Sciatic nerve (tissue), 2 donors: ENCODE measurements at regions not wholly inside any gene's neighbourhood (a gene's known extent, or its start where the extent isn't known, plus 50 kb on each side); places are given as distances from the start of the nearest gene placed in this dataset.
"Not testable (repeated sequence)": the region's sequence is repeated elsewhere in the genome, so short reads cannot be mapped to it uniquely, and the experiment has no call there.

ENCODE experiments used
- ATAC-seq: fragments of 200-7000 bp; cut with Tn5 transposase; one replicate; pipeline ENCODE4 v1.9.1; 2020; ENCODE audit warnings: mild to moderate bottlenecking, moderate library complexity
- DNase-seq: peaks from one replicate; pipeline ENCODE4 v3.0.0-alpha.2; 2020; ENCODE audit warnings: low spot score
- intact Hi-C: fragments of 100-400 bp; cut with DNase I; formaldehyde crosslinking; loops from one replicate; pipeline ENCODE4 v1.14.2; 2022
- donor health status: DM: no; HTN: no; CAD: no.
- donor health status: DM: no; HTN: no; CAD: no.

DNA sequence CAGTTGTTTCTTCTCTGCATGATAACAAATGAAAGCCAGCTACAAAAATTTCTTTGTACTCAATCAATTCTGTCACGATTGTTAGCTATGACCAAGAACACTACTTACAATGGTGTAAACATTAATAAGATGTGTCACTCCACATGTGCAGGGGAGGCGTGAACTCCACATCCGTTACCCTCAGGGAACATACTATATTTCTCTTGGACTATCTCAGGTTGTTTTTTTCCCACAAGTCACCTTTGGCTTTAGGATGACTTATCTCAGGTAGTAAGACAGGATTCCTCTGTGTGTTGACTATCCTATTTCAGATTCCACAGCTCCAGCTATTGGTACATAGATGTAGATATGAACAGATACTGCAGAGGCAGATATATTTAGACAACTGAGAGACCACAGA is 423.3 kb upstream of the GRM7 start:
- intact Hi-C loops, result no loop called here
- DNase-seq (no peak), ATAC-seq (no peak)

DNA sequence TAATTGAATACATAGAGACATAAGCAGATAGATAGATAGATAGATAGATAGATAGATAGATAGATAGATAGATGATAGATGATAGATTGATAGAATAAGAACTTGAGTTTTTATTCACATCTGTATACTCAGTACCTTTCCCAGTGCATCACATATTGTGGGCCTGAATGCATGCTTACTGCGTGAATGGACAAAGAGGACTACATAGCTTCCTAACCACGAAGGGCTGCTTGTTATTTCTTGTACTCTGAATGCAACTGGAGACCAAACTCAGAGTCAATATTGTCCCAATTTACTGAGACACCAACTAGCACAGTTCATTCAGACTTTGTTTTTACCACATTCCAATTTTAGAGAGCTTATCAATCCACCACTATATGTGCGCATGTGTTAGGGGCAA is 422.9 kb upstream of the GRM7 start:
- intact Hi-C loops, result no loop called here
- DNase-seq, result no peak
- no peak for ATAC-seq

DNA sequence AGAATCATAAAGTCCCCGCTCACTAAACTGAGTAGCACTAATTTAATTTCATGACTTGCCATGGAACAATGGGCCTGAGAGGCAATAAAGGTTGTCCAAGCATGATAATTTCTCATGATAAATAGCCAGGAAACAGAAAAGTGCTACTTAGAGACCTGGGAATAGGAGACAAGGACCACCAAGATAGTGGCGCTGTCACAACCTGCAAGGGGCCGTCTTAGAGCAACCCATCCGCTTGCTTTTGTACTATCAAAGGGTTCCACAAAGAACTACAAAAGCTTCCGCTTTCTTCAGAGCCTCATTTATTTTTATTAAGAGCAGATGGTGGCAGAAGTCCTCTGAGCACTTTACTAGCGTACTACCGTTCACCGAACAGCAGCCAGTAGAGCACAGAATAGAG is 421.7 kb upstream of the GRM7 start:
- intact Hi-C loops, result no loop called here
- DNase-seq (no peak), ATAC-seq (no peak)

DNA sequence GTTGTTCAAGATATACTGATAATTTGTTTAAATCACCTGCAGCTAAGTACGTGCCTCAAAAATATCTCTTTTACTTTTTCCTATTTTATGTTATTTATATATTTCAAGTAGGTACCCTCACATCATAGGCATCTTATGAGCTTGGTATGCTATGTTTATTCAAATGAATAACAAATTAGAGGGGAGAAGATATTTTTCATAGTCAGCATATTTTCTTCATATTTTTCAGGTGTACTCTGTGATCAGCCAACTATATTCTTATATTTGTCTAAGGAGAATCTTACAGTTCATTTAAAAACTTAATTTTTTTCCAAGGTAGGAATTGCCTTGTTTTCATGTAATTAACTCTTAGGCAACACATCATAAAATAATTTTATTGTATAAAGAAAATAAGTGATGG is 421.1 kb upstream of the GRM7 start:
- ATAC-seq (no peak), DNase-seq (no peak)
- intact Hi-C loops, result no loop called here

GRCh38 chr3:6444888-6445658 is 415.8 kb upstream of the GRM7 start:
- intact Hi-C loops, result no loop called here
- DNase-seq (no peak), ATAC-seq (no peak)

DNA sequence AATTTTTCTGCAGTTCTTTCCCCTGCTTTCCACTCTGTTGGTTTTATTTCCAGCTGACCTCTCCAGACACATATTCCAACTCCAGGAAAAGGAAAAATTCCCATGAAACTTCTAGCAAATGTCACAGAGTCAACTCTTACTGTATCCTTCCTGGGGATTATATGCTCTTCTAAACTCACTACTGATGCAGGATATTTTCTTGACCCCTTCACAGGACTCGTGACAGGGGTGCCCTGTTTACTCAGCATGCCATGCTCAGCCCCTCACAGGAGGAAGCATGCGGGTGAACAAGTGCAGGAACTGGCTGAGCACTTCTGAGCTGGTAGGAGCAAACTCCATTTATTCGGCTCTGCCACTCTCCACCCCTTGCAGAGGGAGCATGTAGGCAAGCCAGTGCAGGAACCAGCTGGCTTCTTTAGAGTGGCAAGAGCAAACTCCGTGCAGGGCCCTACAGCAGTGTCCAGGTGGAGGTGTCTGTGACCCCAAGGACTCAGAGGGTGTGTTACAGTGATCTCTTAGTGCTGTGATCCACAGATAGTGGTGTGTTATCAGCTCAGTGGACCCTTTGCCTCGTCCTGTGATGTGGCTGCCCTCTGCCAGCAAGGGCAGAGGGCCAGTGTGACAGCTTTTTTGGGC is 413.6 kb upstream of the GRM7 start:
- ATAC-seq (no peak), DNase-seq (no peak)

GRCh38 chr3:6448011-6448410 is 412.9 kb upstream of the GRM7 start:
- DNase-seq (no peak), ATAC-seq (no peak)
- intact Hi-C loops, result no loop called here

More for the DNA sequence above, 413.6 kb upstream of the GRM7 start:
- intact Hi-C loops, result no loop called here

DNA sequence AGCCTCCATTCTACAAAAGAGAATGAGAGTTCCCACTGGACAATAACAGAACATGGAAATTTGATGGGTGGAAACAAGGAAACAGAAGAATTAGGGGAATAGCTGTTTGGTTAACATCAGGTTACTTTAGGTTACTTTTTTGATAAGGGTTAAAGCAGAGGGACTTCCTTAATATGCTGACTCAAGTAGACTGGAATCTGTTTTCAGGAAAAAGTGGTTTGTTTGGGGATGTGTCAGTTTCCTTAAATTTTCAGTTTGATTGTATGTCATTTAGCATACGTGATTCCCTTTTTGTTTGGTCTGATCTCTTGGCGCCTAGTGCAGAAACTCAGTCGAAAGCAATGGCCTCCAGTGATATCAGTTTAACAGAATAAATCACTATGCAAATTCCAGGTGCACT is 411.8 kb upstream of the GRM7 start:
- ATAC-seq, result no peak
- no peak for DNase-seq
- intact Hi-C loops, result no loop called here

DNA sequence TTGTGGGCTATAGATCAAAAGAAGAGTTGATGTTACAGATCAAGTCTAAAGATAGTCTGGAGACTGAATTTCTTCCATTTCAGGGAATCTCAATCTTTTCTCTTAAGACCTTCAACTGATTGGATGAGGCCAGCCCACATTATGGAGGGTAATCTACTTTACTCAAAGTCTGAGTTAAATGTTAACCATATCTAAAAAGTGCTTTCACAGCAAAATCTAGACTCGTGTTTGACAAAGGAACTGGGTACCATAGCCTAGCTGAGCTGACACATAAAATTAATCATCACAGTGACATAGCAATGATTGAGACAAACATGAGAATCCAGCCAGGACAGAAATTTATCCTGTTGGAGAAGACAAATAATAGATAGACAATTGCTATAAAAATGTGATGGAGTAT is 407.9 kb upstream of the GRM7 start:
- intact Hi-C loops, result no loop called here
- no peak for DNase-seq
- ATAC-seq, result no peak

GRCh38 chr3:6455031-6455430 is 405.9 kb upstream of the GRM7 start:
- no peak for DNase-seq
- intact Hi-C loops, result no loop called here
- ATAC-seq, result no peak

- DNase-seq (no peak), ATAC-seq (no peak)
- intact Hi-C loops, result no loop called here
Observed at GRCh38 chr3:6467186-6467585, 393.7 kb upstream of the GRM7 start.

DNA sequence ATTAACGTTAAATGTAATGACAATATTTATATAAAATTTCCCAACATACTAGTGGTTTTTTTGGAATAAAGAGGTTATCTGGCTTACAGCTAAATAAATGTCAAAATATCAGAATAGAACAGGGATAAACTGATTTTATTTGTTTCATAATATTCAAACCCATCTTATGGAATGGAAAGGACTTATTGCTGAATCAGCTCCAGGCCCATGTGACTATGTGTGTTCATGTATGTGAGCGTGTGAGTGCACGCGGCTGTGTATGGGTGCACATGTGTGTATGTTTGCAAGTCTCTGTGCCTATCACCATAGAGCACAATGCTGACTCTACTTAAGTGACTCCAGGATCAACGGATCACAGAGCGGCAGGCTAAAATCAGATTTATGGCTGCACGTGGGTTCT is 392.3 kb upstream of the GRM7 start:
- DNase-seq (no peak), ATAC-seq (no peak)
- intact Hi-C loops, result no loop called here

DNA sequence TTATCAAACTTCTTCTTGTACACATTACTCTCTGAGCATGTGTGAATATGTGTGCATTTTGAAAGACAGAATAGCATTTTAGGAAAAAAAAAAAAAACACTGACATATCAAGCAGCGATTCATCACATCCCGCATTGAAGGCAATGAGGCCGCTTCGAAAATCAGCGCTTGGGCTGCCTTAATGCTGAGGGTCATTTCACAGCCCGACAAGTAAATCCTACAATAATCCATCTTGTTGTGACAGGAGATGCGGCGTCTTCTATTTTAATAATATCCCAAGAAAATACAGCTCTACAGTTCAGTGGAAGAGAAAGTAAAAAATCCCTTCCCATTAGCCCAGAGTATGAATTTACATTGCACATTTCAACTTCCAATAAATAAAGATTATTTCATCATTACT is 389.2 kb upstream of the GRM7 start:
- ATAC-seq, result no peak
- intact Hi-C loops, result no loop called here
- DNase-seq, result no peak

DNA sequence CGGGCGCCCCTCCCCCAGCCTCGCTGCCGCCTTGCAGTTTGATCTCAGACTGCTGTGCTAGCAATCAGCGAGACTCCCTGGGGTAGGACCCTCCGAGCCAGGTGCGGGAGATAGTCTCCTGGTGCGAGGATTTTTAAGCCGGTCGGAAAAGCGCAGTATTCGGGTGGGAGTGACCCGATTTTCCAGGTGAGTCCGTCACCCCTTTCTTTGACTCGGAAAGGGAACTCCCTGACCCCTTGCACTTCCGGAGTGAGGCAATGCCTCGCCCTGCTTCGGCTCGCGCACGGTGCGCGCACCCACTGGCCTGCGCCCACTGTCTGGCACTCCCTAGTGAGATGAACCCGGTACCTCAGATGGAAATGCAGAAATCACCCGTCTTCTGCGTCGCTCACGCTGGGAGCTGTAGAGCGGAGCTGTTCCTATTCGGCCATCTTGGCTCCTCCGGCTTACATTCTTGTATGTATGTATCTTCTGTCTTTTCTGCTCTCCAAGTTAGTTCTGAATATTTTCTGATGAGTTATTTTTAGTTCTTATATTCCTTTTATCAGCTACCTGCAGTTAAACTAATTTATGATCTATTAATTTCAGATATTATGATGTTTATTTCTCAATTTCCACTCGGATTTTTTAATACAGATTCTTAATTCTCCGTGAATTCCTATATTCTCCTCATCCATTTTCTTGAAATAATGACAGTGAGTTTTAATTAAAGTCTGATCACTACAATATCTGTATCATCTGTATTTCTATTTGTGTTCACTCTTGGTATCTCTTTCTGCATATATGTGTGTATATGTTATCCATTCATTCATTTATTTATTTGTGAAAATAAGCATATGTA is 370.2 kb upstream of the GRM7 start:
- intact Hi-C loops, DNase-seq, ATAC-seq: not testable (repeated sequence)

DNA sequence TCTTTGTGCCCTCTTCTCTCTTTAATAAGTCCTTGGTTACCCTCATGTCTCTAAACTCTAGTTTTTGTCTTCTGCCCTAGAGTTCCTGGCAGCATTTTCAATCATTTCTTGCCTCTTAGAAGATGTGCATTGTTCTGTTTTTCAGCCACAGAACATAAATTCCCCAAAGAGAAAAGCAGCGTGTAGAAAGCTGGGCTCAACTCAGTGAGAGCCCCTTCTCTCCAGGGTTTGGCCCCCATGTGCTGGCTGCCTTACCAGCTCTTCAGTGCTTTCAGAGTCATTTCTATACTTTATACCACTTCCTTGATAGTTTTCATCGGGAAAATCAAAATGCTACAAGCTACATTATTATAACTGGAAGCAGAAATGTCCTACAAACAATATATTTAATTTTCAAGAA is 369.1 kb upstream of the GRM7 start:
- DNase-seq, result no peak
- intact Hi-C loops, result no loop called here
- no peak for ATAC-seq

GRCh38 chr3:6492306-6492705 is 368.6 kb upstream of the GRM7 start:
- no peak for ATAC-seq
- intact Hi-C loops, result no loop called here
- DNase-seq, result no peak

DNA sequence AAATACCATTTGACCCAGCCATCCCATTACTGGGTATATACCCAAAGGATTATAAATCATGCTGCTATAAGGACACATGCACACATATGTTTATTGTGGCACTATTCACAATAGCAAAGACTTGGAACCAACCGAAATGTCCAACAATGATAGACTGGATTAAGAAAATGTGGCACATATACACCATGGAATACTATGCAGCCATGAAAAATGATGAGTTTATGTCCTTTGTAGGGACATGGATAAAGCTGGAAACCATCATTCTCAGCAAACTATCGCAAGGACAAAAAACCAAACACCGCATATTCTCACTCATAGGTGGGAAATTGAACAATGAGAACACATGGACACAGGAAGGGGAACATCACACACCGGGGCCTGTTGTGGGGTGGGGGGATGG is 362.0 kb upstream of the GRM7 start:
- DNase-seq, ATAC-seq, intact Hi-C loops: not testable (repeated sequence)

DNA sequence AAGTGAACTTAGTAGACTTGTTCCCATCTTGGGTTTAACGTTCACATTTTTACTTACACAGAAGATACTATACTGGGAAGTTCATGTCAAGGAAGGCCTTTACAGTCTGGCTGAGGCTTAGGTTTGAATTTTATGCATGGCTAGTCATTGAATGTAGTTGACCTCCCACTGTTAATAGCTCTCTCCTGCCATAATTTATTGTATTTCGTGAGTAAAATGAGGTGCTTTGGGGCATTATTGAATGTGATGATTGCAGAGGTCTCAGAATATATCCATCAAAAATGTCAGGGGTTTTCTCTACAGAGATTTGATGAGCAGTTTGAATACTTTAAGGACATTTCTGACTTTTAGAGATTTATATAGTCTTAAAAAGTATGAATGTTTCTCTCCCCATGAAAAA is 356.6 kb upstream of the GRM7 start:
- no peak for DNase-seq
- no peak for ATAC-seq
- intact Hi-C loops, result no loop called here

- intact Hi-C loops, result no loop called here
- no peak for DNase-seq
- ATAC-seq, result no peak
Observed at GRCh38 chr3:6504834-6505233, 356.1 kb upstream of the GRM7 start.

- DNase-seq (no peak), ATAC-seq (no peak)
- intact Hi-C loops, result no loop called here
Observed at GRCh38 chr3:6508410-6508759, 352.5 kb upstream of the GRM7 start.
